GM21381 (cell line): ENCODE measurements at regions not wholly inside any gene's neighbourhood (a gene's known extent, or its start where the extent isn't known, plus 50 kb on each side); places are given as distances from the start of the nearest gene placed in this dataset.

Experiments
- ATAC-seq: cut with Tn5 transposase; IDR thresholded peaks from one replicate; pipeline ENCODE4 v1.9.1; 2021; ENCODE audit warnings: mild to moderate bottlenecking, moderate library complexity; ENCODE audit not compliant: unreplicated experiment

- ATAC-seq, result no peak
These were observed 72.8 kb downstream of the PITPNM2 start for GRCh38 chr12:123078120-123078465.

- ATAC-seq, result no peak
These were observed 73.4 kb downstream of the PITPNM2 start for GRCh38 chr12:123077298-123078119.

- ATAC-seq, result peak; percentile 55
These were observed 74.1 kb downstream of the PITPNM2 start for GRCh38 chr12:123076604-123077297.

- no peak for ATAC-seq
These were observed 75.2 kb downstream of the PITPNM2 start for GRCh38 chr12:123075646-123076171.

GRCh38 chr12:123075087-123075645 lies 75.7 kb downstream of the PITPNM2 start:
- ATAC-seq, result no peak

- ATAC-seq, result no peak
These were observed 76.7 kb downstream of the PITPNM2 start for GRCh38 chr12:123073962-123074801.

- no peak for ATAC-seq
These were observed 77.6 kb downstream of the PITPNM2 start for GRCh38 chr12:123073292-123073691.

- no peak for ATAC-seq
These were observed 79.0 kb downstream of the PITPNM2 start for GRCh38 chr12:123071857-123072256.

GRCh38 chr12:123071099-123071800 lies 79.6 kb downstream of the PITPNM2 start:
- no peak for ATAC-seq

- no peak for ATAC-seq
These were observed 80.4 kb downstream of the PITPNM2 start for GRCh38 chr12:123070267-123071081.

- ATAC-seq, result no peak
These were observed 81.2 kb downstream of the PITPNM2 start for GRCh38 chr12:123069436-123070266.

- no peak for ATAC-seq
These were observed 83.2 kb downstream of the PITPNM2 start for GRCh38 chr12:123067654-123068053.

GRCh38 chr12:123066384-123066710 lies 84.5 kb downstream of the PITPNM2 start:
- ATAC-seq, result no peak

- ATAC-seq, result no peak
These were observed 85.1 kb downstream of the PITPNM2 start for GRCh38 chr12:123065676-123066383.

- no peak for ATAC-seq
These were observed 84.6 kb downstream of the ARL6IP4 start for GRCh38 chr12:123064885-123065619.

- no peak for ATAC-seq
These were observed 83.9 kb downstream of the ARL6IP4 start for GRCh38 chr12:123064366-123064765.

GRCh38 chr12:123063535-123063934 lies 83.1 kb downstream of the ARL6IP4 start:
- no peak for ATAC-seq
